Endothelial cell (in vitro differentiated cells): ENCODE measurements at regions not wholly inside any gene's neighbourhood (a gene's known extent, or its start where the extent isn't known, plus 50 kb on each side); places are given as distances from the start of the nearest gene placed in this dataset.

ENCODE experiments used
- DNase-seq: peaks from one replicate; pipeline ENCODE4 v3.0.0; 2021; ENCODE audit warnings: low spot score
- H3K27ac Mint-ChIP-seq: one replicate; pipeline ENCODE4 v1.8.0; 2021; ENCODE audit warnings: mixed read lengths, inconsistent platforms; ENCODE audit not compliant: unreplicated experiment
- H3K27me3 Mint-ChIP-seq: one replicate; pipeline ENCODE4 v1.8.0; 2021; ENCODE audit warnings: mild to moderate bottlenecking, moderate library complexity, mixed read lengths, inconsistent platforms; ENCODE audit not compliant: unreplicated experiment
- H3K36me3 Mint-ChIP-seq: one replicate; pipeline ENCODE4 v1.8.0; 2021; ENCODE audit warnings: mild to moderate bottlenecking, low read depth, mixed read lengths, inconsistent platforms; ENCODE audit not compliant: unreplicated experiment
- H3K4me1 Mint-ChIP-seq: one replicate; pipeline ENCODE4 v1.8.0; 2021; ENCODE audit warnings: mild to moderate bottlenecking, mixed read lengths, inconsistent platforms; ENCODE audit not compliant: unreplicated experiment
- H3K4me3 Mint-ChIP-seq: one replicate; pipeline ENCODE4 v1.8.0; 2021; ENCODE audit warnings: mild to moderate bottlenecking, mixed read lengths, inconsistent platforms; ENCODE audit not compliant: unreplicated experiment
- H3K9me3 Mint-ChIP-seq: one replicate; pipeline ENCODE4 v1.8.0; 2021; ENCODE audit warnings: mixed read lengths, inconsistent platforms; ENCODE audit not compliant: unreplicated experiment
- TF ChIP-seq, protein P1 (sequence below): fragments of 200-600 bp; sonication (generic); IDR thresholded peaks from one replicate; pipeline ENCODE4 v1.5.0; 2021; ENCODE audit warnings: antibody characterized with exemption; ENCODE audit not compliant: unreplicated experiment

DNA sequence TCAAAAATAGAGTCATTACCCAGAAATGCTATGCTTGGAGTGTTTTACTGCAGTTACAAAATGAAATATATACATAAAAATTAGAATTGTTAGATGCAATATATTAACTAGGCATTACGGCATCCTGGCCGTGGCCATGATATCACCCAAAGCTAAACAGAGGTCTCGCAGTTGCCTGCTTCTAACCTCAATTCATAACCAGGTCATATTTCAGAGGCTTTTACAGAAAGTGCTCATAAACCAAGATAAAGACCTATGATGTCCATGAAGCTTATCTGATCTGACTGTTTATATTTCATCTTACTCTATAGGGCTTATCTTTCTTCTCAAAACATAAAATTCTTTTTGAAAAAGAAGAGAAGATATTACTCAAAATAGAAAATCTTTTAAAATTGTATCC, 664.5 kb upstream of the SALL1 start:
- H3K4me3 Mint-ChIP-seq = no peak overlapping the region
- no peak for DNase-seq
- H3K36me3 Mint-ChIP-seq = no peaks in the 10 kb centered on the region
- H3K27ac Mint-ChIP-seq = no peak overlapping the region
- no peaks in the 10 kb centered on the region for H3K9me3 Mint-ChIP-seq
- no peaks in the 10 kb centered on the region for H3K27me3 Mint-ChIP-seq
- TF ChIP-seq, protein P1, sequence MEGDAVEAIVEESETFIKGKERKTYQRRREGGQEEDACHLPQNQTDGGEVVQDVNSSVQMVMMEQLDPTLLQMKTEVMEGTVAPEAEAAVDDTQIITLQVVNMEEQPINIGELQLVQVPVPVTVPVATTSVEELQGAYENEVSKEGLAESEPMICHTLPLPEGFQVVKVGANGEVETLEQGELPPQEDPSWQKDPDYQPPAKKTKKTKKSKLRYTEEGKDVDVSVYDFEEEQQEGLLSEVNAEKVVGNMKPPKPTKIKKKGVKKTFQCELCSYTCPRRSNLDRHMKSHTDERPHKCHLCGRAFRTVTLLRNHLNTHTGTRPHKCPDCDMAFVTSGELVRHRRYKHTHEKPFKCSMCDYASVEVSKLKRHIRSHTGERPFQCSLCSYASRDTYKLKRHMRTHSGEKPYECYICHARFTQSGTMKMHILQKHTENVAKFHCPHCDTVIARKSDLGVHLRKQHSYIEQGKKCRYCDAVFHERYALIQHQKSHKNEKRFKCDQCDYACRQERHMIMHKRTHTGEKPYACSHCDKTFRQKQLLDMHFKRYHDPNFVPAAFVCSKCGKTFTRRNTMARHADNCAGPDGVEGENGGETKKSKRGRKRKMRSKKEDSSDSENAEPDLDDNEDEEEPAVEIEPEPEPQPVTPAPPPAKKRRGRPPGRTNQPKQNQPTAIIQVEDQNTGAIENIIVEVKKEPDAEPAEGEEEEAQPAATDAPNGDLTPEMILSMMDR = no peak
- H3K4me1 Mint-ChIP-seq = no peaks in the 10 kb centered on the region

DNA sequence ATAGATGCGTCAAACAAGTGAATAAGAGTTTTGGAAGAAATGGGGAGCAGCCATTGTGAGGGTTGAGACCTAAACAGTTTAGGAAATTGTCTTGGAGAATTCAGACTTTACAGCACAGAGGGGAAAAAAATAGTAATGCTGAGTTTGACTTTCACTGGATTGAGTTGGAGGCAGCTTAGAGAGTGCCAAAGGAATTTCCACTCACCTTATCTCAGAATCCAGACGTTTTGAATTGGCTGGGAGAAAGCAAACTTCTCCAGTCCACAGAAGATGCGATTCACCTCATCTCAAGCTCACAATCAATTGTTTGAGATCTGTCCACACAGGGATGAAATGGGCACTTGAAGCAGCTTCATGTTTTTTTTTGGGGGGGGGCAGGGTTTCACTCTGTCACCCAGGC, 663.5 kb upstream of the SALL1 start:
- H3K4me1 Mint-ChIP-seq = no peaks in the 10 kb centered on the region
- no peak overlapping the region for H3K27ac Mint-ChIP-seq
- no peak overlapping the region for H3K4me3 Mint-ChIP-seq
- H3K27me3 Mint-ChIP-seq = no peaks in the 10 kb centered on the region
- no peaks in the 10 kb centered on the region for H3K9me3 Mint-ChIP-seq
- no peak for DNase-seq
- H3K36me3 Mint-ChIP-seq = no peaks in the 10 kb centered on the region
- TF ChIP-seq, protein P1 = no peak

DNA sequence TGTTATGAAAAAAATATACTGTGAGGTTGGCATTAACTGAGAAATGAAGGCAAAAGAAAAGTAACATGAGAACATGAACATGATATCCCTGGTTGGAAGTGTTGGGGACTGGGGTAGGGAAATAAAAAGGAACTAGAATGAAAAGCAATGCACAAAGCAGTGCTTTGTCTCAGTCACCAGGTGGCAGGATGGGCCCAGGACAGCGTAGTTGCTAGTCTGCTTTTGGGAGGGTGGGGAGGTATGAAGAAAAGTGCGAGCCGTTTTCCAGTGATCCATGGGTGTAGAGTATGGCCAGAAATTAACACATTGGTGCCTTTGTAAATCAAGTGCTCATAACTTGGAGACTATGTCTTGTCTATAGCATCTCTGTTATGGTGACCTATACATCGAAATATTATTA, 662.5 kb upstream of the SALL1 start:
- no peaks in the 10 kb centered on the region for H3K27me3 Mint-ChIP-seq
- no peak overlapping the region for H3K4me3 Mint-ChIP-seq
- TF ChIP-seq, protein P1 = peak; percentile 33
- no peak overlapping the region for H3K27ac Mint-ChIP-seq
- H3K9me3 Mint-ChIP-seq = no peaks in the 10 kb centered on the region
- H3K4me1 Mint-ChIP-seq = no peaks in the 10 kb centered on the region
- no peaks in the 10 kb centered on the region for H3K36me3 Mint-ChIP-seq
- no peak for DNase-seq

DNA sequence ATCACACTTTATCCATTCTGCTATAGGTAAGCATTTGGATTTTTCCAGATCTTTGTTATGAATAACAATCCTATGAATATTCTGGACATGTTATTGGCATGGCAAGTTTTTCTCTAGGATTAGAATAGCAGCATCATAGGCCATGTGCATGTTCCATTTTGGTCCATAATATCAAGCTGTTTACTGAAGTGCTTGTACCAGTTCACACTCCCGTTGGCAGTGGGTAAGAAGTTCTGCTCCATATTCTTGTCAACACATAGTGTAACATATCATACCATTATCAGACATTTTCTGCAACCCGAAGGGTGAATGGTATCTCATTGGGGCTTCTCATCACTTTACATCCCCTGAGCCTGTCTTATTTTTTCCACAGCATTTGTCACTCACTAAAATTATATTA, 661.9 kb upstream of the SALL1 start:
- no peaks in the 10 kb centered on the region for H3K9me3 Mint-ChIP-seq
- TF ChIP-seq, protein P1 = no peak
- H3K4me1 Mint-ChIP-seq = no peaks in the 10 kb centered on the region
- H3K4me3 Mint-ChIP-seq = no peak overlapping the region
- DNase-seq = no peak
- no peaks in the 10 kb centered on the region for H3K36me3 Mint-ChIP-seq
- no peaks in the 10 kb centered on the region for H3K27me3 Mint-ChIP-seq
- no peak overlapping the region for H3K27ac Mint-ChIP-seq

DNA sequence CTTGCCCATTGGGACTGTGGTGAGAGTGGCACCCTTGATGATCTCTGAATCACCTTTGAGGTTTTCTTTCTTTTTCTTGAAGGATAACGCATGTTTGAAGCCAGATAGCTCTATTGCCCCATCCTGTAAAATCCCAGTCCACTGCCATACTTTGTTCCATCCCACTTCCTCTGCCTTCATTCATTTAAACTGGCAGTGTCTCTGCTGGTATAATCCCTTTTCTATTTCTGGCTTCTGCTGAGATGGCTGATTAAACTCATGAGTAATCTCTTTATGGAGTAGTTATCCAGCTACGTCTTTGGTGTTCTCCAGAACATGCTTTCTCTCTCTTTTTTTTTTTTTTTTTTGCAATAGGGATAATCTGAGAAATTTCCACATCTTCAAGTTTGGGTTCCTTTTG, 656.5 kb upstream of the SALL1 start:
- TF ChIP-seq, protein P1 = no peak
- Mint-ChIP-seq H3K4me1 (no peaks in the 10 kb centered on the region), H3K27me3 (no peaks in the 10 kb centered on the region), H3K9me3 (no peaks in the 10 kb centered on the region), H3K36me3 (no peaks in the 10 kb centered on the region), H3K27ac (no peak overlapping the region), H3K4me3 (no peak overlapping the region)
- DNase-seq = no peak
